GM18499 (cell line): ENCODE measurements at regions not wholly inside any gene's neighbourhood (a gene's known extent, or its start where the extent isn't known, plus 50 kb on each side); places are given as distances from the start of the nearest gene placed in this dataset.
"Not testable (repeated sequence)": the region's sequence is repeated elsewhere in the genome, so short reads cannot be mapped to it uniquely, and the experiment has no call there.

Source experiments
- ATAC-seq: cut with Tn5 transposase; IDR thresholded peaks from one replicate; pipeline ENCODE4 v1.9.1; 2021; ENCODE audit warnings: moderate number of reproducible peaks; ENCODE audit not compliant: insufficient read depth, unreplicated experiment

DNA sequence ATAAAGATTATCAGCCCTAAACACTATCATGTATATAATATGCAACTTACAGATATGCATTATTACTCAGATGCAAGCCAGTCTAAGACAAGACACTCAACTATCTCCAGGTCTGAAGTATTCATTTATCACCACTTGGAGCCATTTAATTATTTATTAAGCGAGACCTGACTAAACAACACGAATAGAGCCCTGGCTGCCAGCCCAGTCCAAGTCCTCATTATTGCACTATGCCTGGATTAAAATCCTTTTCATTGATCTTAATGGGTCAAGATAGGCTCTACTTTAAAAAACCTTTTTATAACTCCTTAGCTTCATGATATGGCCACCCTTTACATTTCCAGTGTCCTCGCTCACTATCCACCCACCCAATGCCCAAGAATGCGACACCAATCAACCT is 183.1 kb upstream of the MARCKS start:
- no peak for ATAC-seq

DNA sequence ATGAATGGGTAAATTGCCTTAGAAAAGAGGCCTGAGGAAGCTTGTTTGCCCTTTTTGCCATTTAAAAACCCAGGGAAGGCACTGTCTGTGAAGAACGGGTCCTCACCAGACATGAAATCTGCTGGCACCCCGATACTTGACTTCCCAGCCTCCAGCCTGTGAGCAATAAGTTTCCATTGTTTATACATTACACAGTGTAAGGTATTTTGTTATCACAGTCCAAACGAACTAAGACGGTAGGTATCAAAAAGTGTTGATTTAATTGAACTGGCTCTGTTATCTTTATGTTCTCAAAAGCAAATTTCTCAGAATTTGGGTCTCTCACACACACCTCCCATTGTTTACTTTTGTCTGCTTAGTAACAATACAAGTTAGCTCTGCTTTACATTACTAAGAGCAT is 181.1 kb upstream of the MARCKS start:
- ATAC-seq = no peak

DNA sequence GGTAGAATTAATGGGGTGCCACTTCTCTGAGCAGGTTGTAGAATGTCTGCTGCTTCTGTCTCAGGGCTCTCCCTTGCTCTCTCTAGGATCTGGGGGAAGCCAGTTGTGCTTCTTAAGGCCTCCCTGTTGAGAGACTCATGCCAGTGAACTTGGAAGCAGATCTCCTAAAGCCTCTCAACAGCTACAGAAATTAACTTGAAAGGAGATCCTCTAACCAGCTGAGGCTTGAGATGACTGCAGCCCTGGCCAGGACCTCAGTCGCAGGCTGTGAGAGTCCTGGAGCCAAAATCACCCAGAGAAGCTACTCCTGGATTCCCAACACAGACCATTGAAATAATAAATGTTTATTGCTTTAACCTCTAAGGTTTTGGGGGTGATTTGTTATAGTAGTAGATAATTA is 180.2 kb upstream of the MARCKS start:
- no peak for ATAC-seq

DNA sequence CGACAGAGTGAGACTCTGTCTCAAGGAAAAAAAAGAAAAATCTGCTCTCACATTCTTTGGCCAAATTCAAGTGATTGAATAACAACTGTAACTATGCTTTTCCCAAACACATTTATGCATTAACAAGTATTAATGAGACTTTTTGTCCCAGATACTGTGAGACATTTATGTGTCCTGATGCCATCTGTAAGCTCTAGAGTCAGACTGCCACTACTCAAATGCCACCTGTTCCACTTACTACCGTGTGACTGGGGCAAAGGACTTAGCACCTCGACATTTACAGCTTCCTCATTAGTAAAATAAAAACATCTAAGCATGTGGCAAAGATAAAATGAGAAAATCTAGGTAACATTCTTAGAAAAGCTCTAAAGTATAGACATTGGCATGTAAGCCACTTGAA is 178.1 kb upstream of the MARCKS start:
- no peak for ATAC-seq

DNA sequence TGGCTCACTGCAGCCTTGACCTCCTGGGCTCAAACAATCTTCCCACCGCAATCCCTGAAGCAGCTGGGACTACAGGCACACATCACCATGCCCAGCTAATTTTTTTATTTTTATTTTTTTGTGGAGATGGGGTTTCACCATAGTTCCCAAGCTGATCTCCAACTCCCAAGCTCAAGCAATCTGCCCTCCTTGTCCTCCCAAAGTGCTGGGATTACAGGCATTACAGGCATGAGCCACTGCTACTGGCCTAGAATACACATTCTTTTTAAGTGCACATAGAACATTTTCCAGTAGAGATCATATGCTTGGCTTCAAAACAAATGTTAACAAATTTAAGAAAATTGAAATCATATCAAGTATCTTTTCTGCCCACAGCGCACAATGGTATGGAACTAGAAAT is 176.8 kb upstream of the MARCKS start:
- ATAC-seq = no peak

DNA sequence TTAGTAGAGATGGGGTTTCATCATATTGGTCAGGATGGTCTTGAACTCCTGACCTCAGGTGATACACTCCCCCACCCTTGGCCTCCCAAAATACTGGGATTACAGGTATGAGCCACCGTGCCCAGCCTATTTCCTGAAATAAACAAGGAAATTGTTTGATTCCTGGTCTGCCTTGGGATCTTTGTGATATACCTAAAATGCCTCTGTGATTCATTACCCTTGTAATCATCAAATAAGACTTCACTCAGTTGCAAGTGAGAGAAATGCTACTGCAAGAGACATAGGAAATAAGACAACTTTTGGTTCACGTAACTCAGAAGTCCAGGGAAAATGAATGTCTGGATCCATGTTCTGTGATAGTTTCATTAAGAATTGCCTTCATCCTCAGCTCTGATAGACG is 173.2 kb upstream of the MARCKS start:
- no peak for ATAC-seq

DNA sequence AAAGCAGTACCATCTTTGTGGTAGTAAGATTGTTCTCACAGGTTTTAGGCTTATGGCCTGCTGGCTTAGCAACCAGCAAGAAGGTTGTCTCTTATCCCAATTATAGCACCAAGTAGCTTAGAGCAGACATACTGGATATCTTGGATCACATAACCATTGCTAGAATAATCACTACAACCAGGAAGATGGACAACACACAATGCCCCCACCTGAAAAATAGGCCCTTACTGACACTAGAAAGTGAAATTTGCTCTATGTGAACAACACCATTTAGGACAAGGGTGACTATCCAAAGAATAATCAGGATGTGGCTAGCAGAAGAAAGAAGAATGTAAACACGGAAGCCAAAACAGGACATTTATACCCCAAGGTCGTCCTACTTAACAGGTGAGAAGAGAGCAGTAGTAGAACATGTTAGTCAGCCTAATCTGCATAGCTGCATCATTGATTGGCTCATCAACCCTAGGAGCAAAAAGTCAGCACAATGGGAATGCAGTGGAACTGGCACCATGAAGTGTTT is 172.7 kb upstream of the MARCKS start:
- no peak for ATAC-seq

DNA sequence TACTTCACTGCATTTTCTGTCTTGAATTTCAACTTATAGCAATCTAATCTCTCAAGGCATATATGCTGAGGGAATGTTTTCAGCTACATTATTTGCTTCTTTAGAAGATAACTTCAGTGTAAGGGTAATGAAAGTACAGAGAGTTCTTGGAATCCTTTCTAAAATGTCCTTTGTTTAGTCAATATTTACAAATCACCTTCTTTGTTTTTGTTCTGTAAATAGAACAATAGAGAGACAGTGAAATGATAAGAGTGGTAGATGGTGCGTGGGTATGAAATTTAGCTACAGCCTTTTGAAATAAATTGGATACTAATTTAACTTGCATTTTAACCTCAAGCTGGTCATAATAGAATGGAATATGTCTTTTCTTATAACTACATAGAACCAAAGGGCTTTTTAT is 171.1 kb upstream of the MARCKS start:
- no peak for ATAC-seq

DNA sequence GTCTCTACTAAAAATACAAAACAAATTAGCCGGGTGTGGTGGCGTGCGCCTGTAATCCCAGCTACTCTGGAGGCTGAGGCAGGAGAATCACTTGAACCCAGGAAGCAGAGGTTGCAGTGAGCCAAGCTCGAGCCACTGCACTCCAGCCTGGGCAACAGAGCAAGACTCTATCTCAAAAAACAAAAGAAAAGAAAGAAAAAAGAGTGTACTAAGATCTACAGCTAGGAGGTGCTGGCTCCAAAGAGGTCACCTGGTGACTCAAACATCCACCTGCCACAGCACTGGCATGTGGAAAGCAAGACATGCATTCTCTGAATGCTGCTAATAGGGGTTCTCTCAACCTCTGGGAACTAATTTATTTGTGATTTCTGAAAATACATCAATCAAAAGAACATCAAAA is 167.5 kb upstream of the MARCKS start:
- not testable (repeated sequence) for ATAC-seq

DNA sequence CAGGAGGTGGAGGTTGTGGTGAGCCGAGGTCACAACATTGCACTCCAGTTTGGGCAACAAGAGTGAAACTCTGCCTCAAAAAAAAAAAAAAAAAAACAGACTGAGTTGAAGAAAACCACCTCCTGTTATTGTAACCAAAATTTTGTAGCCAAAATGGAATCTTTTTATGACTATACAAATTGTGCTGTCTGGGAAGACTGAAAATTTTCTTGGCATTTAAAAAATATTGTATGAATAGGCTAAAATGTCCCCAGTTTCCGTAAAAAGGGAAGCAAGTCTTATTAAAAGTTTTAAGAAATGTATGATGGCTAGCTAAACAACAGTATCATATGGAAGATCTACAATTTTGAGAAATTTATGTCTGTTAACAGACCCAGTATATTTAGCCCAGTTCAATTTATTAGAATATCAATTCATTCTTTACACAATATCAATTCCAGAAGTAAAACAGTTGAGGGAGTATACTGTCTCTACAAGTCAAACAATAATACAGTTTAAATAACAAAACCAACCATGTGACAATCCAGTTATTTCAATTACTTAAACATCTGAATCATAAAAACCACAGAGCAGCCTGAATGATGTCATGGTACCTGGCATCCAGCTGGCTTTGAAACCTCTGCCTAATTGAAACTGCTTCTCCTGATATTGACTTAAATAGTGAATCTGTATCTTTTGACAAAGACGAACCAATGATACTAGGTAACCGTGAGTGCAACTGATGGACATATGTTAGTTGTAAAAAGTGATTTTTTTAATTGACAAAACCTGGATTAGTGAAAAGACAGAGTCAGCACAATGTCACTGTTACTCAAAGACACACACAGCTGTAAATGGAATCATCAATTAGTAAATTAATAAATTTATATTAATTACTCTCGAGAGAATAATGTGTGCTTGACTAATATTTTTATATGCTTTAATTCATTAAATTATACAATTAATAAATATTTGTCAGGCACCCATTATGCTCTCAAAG is 166.6 kb upstream of the MARCKS start:
- peak; percentile 76 for ATAC-seq

DNA sequence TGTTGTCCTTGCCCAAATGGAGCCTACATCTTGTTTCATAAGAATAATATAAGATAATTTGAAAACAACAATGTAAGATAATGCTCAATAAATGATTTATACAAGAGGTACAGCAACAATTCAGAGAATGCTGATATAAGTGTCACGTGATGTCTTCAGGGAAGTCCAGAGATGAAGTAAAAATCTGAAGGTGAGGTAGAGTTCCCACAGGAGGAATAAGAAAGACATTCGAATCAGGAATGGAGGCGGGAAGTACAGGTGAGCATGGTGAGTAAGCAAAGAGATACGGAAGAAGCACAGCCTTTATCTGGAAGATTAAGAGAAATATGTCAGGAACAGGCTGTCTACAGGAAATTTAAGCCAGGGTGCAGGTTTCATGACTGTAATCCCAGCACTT is 165.9 kb upstream of the MARCKS start:
- no peak for ATAC-seq

DNA sequence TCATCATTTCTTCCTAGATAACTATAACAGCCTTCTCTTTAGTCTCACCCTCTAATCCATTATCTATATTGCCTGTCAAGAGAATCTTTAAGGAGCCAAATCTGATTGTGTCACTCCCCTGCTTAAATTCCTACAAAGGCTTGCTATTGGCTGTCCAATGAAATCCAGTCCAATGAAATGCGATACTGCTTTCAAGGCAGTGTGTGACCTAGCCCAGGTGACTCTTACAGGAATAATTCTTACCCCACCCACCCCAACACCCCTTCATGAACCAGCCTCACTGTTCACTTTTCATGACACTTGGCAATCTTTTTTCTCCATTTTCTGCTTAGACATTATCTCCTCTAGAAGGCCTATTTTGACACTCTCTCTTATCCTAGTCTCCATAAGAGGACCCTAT is 163.3 kb upstream of the MARCKS start:
- ATAC-seq = no peak

DNA sequence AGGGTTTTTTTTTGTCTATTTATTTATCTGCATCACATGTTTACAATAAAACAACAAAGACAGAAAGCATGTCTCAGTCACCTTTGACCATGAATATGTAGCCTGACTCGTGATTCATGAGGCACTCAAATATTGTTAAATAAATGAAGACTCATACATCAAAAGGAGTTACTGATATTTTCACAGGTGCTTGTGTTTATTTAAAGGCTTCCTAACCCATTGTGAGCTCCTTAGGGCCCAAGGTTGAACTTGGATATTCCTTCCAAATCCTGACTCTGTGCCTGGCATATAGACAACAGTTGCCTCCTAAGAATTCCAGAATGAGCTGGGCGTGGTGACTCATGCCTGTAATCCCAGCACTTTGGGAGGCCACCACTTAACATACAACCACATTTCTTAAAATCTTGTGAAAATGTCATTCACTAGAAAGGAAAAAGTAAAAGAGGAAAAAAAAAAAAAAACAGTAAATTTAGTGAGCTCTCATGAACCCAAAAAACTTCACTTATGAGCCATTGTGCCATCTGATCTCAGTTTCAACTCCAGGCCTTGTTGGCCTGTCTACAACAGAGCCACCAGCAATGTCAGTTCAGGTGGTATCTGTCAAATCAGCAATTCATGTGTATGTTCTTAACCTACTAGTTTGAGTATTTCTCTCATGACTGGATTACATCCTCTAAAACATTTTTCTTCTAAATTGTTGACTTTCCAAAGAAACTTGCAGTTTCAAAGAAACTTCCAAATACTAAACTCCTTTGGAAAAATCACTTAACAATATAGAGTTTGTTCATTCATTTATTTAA is 162.7 kb upstream of the MARCKS start:
- ATAC-seq = no peak

DNA sequence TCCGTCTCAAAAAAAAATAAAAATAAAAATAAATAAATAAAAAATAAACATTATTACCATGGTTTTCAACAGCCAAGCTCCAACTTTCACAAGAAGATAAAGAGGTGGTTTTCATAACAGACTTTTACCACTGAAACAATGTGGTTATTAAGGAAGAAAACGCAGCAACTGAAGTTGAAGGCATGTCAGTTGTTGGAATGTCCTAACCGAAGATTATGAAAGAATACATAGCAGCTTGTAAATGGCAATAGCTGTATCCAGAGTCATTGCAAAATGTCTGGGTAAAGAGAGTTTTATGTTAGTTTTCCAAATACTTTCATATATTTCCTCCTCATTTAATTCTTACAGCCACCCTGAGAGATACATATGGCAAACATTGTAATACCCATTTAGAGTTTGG is 161.6 kb upstream of the MARCKS start:
- ATAC-seq = no peak

DNA sequence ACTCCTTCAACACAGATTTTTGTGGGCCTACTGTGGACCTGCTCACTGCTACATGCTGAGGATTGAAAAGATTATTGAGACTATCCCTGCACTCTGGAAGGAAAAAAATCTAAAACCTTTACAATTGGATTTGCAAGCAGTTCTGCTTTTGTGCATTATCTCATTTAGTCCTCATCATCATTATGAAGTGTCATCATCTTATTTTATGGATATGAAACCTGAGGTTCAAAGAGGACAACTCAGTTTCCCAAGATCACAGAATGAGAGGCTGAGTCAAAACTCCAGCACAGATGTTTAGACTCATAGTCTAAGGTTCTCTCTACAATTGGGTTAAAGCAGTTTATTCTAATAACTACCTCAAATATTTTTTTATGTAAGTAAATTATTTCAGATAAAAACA is 160.2 kb upstream of the MARCKS start:
- no peak for ATAC-seq

DNA sequence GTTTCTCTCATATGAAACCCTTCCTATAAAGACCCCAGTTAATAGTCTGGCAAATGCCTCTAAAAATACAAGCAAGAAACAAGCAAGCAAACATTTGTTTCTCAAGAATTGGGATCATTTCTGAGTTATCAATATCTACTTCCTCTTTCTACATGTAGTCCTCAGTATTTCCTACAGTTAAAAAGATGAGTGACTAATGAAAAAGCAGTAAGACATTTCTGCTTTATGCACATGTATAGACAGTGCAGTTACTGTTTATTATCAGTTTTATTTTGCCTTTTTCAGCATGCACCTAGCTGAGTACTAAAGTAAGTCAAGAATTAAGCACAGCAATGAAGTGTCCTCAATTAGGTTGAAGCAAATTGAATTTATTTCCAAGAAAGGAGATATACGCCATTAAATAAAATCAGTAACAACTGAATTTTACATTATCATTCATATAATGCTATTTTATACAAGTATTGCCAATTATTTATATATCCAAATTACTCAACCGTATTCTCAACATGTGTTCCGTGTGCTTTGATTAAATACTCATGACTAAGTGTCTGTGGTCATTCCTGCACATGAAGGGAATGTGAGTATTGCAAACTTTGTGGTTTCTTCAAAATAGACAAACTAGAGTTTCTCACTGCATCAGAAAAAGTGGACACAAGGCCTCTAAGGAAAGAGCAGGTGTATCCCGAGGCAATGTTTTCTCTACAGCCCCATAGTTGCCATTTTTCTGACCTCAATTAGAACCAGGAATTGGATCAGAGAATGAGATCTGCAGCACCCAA is 159.3 kb upstream of the MARCKS start:
- no peak for ATAC-seq

DNA sequence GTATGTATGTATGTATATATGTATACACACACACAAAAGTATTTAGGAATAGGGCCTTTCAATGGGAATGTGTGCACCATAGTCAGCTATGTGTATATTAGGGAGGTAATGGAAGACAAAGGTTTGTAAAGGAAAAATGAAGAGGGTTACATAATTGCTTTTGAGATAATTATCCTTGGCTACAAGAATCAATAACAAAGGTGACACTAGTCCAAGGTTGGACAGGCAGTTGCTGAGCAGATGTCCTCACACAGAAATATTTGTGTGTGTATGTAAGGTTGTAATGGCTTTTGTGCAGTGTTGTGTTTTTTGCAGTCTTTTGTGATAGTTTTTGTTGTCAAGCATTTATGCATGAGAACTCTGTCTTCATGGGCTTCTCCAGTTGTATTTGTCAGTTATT is 157.9 kb upstream of the MARCKS start:
- no peak for ATAC-seq

DNA sequence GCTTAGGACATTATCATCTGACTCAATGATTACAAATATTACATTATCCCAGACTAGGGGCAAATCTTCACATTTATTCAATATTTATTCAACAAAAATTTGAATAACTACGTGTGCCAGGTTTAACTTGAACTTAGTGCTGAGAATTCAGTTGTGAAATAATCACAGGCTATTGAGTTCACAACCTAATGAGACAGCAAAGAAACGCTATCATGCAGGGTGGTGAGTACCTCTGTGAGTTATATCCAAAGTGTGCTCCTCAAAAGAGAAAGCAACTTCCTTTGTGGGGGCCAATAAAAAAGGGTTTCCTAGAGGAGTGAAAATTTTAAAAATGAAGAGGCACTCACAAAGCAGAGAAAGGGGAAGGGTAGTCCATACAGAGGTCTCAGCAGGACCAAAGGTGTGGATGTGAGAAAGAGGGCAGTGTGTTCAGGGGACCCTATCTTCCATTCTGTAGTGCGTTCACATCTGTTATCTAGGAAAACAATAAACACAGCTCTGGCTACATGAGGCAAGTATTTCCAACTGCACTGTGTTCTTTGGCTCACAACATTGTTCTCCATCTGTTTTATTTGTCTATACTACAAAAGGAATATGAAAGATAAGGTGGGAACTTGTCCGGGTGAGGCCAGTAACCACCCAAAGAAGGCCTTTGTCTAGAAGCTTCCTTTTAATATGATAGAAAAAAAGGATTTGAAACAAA is 155.4 kb upstream of the MARCKS start:
- no peak for ATAC-seq

DNA sequence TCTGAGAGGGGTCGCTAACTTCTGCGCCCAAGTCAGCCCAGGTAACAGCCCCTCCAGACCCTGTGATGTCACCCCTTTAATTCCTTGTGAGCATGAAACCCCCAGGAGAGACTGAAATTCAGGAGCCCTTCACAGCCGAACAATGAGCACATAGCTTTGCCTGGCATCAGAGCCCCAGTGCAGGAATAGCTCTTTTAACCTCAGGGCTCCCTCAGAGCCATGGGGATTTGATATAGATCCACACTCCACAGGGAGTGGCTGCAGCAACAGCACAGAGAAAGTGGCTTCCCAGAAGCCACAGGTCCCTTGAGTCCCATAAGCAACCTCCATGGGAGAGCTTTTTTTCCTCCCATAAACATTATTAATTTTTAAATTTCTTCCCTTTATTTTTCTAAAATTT is 150.0 kb upstream of the MARCKS start:
- ATAC-seq = no peak

DNA sequence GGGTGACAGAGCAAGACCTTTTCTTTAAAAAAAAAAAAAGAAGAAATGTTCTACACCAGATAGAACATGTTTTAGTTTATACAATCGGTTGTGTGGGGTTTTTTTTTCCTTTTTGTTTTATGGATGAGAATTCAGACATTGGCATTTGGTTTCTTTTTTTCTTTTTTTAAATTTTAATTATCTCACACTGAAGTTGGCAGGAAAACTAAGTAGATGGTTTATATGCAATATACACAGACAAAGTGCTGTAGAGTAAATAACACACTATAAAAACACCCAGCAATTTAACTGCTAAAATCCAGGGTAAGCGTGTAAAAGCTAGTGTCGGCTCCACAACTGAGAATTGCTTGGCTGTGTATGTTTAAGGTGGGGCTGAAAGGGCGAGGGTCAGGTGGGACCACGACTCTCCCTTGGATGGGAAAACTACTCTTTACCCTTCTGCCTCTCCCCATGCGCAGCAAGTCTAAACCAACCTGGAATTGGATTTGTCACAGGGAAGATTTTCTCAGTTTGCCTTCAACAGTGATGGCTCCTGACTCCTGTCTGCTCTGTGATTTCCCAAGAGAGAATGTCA is 147.1 kb upstream of the MARCKS start:
- ATAC-seq = no peak
